ENCODE measurements at regions not wholly inside any gene's neighbourhood (a gene's known extent, or its start where the extent isn't known, plus 50 kb on each side); places are given as distances from the start of the nearest gene placed in this dataset.

- TF ChIP-seq, protein P1, sequence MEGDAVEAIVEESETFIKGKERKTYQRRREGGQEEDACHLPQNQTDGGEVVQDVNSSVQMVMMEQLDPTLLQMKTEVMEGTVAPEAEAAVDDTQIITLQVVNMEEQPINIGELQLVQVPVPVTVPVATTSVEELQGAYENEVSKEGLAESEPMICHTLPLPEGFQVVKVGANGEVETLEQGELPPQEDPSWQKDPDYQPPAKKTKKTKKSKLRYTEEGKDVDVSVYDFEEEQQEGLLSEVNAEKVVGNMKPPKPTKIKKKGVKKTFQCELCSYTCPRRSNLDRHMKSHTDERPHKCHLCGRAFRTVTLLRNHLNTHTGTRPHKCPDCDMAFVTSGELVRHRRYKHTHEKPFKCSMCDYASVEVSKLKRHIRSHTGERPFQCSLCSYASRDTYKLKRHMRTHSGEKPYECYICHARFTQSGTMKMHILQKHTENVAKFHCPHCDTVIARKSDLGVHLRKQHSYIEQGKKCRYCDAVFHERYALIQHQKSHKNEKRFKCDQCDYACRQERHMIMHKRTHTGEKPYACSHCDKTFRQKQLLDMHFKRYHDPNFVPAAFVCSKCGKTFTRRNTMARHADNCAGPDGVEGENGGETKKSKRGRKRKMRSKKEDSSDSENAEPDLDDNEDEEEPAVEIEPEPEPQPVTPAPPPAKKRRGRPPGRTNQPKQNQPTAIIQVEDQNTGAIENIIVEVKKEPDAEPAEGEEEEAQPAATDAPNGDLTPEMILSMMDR (IDR thresholded peaks at IDR 0.05; ENCODE audit: insufficient read depth, low read depth, low read length, missing control alignments): no peak
- DNase-seq (ENCODE audit: low read depth): no peak
- H3K4me3 ChIP-seq (ENCODE audit: low read length): no peak overlapping the region
Observed at GRCh38 chr3:28739647-28740046, 391.0 kb upstream of the AZI2 start.

GRCh38 chr3:28743271-28743670 is 394.6 kb upstream of the AZI2 start:
- TF ChIP-seq, protein P1 (IDR thresholded peaks at IDR 0.05; ENCODE audit: insufficient read depth, low read depth, low read length, missing control alignments): no peak
- no peak for DNase-seq (ENCODE audit: low read depth)
- H3K4me3 ChIP-seq (ENCODE audit: low read length): no peak overlapping the region

DNA sequence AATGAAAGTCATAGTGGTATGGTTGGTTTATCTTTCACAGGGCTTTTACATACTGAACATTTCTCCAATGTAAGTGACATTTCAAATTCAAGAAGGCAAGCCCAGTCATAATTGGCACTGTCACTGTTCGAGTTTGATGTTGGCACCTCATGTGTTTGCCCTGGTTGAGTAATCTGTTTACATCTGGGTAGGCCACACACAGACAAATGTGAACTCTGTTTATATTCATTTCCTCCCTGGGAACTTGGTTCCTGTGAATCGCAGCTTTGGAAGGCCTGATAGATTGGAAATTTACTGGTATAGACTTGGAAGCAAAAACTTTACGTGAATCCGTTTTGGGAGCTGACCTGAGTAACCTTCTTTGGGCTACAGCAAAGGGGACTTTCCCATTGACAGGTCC is 395.2 kb upstream of the AZI2 start:
- no peak overlapping the region for H3K4me3 ChIP-seq (ENCODE audit: low read length)
- peak; percentile 23 for DNase-seq (ENCODE audit: low read depth)
- TF ChIP-seq, protein P1 (IDR thresholded peaks at IDR 0.05; ENCODE audit: insufficient read depth, low read depth, low read length, missing control alignments): no peak

DNA sequence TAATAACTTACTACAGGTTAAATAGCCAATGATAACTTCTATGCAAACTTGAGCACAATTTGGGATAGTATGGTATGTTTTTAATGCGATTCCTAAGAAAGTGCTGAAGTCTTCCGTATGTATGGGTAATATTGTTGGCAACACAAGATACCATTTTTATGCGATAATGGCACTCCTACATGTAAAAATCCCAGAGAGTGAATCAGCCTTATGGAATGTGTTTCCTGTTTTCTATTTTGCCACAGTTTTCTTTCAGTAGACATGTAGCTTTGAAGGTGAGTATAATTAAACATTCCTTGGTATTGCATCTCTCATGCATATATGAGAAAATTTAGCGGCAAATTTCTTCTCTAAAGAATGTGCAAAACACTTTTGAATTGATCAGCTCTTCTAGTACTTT is 396.8 kb upstream of the AZI2 start:
- DNase-seq (ENCODE audit: low read depth): peak; percentile 57
- TF ChIP-seq, protein P1 (IDR thresholded peaks at IDR 0.05; ENCODE audit: insufficient read depth, low read depth, low read length, missing control alignments): no peak
- H3K4me3 ChIP-seq (ENCODE audit: low read length): no peak overlapping the region

DNA sequence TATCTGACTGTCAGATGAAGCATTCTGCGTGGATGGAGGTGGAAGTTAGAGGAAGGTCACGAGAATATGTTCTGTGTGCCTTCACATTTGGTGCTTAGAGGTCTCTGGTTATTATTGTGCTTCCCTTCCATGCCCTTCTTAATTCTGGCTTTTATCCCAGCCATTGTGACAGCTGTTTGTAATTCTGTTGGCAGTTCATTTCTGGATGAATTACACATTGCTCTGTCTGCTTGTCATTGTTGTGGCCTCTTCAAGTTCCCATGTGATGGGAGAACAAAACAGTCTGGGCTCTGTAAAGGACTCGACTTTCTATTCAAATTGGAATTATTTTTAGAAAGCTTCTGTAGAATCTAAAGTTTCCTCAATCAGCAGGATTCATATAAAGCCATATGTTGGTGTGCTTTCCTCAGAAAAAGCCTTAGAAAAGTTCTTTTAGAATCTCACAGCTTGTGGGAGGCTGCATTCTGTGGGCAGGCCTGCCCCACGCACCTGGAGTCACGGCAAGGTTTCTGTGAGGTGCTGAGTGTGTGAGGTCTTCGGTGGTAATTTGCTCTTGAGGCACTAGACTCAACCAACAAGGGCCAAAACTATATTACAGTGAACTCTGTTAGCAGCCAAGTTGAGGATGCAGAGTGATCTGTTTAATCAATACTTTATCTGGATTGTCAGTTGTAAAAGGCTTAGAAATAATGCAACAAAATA is 397.4 kb upstream of the AZI2 start:
- DNase-seq (ENCODE audit: low read depth): no peak
- TF ChIP-seq, protein P1 (IDR thresholded peaks at IDR 0.05; ENCODE audit: insufficient read depth, low read depth, low read length, missing control alignments): no peak
- H3K4me3 ChIP-seq (ENCODE audit: low read length): no peak overlapping the region

DNA sequence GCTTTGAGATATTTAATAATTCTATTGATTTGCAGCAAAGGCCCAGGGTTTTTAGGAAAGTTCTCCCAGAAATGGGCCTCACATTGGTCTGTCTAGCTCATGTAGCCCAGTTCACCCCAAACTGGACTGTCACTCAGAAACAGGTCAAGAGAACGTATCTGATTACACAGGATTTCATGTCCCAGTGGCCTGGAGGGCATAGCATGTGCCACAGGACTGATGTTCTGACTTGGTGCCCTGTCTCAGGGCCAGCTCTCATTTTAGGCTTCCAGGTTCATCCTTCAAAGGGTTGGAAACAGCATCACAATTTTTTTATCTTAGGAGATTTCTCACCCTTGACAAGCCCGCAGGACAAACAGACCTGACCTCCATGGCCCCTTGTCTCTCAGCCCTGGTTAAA is 398.4 kb upstream of the AZI2 start:
- TF ChIP-seq, protein P1 (IDR thresholded peaks at IDR 0.05; ENCODE audit: insufficient read depth, low read depth, low read length, missing control alignments): no peak
- DNase-seq (ENCODE audit: low read depth): no peak
- H3K4me3 ChIP-seq (ENCODE audit: low read length): no peak overlapping the region

DNA sequence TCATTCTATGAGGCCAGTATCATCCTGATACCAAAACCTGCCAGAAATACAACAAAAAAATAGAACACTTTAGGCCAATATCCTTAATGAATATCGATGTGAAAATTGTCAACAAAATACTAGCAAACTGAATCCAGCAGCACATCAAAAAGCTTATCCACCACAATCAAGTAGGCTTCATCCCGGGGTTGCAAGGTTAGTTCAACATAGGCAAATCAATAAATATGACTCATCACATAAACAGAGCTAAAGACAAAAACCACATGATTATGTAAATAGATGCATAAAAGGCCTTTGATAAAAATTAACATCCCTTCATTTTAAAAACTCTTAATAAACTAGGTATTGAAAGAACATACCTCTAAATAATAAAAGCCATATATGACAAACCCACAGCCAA is 403.2 kb upstream of the AZI2 start:
- TF ChIP-seq, protein P1 (IDR thresholded peaks at IDR 0.05; ENCODE audit: insufficient read depth, low read depth, low read length, missing control alignments): no peak
- DNase-seq (ENCODE audit: low read depth): no peak
- no peak overlapping the region for H3K4me3 ChIP-seq (ENCODE audit: low read length)

Data from epithelial cell of esophagus (primary cell).